ENCODE measurements at regions not wholly inside any gene's neighbourhood (a gene's known extent, or its start where the extent isn't known, plus 50 kb on each side); places are given as distances from the start of the nearest gene placed in this dataset.

DNA sequence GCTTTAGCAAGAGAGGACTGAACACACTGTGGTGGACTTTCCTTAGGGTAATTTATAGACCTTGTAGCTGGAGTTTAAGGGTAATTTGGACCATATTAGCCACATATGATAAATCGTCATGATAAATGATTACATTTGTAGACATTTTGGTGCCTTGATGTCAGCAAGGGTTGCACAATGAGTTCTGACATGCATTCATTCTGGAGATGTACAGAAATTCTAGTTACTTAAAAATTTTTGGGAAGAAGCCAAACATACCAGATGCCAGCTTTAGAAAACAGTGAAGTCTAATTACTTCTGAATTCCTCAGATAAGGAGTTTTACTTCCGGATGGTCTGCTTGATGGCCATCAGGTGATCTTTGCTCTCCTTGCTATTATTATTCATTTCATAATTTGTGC, 653.1 kb downstream of the TBC1D32 start:
- DNase-seq (ENCODE audit: low read depth): no peak
- no peak overlapping the region for H3K4me3 ChIP-seq (ENCODE audit: low read depth, low read length)
- TF ChIP-seq, protein P1, sequence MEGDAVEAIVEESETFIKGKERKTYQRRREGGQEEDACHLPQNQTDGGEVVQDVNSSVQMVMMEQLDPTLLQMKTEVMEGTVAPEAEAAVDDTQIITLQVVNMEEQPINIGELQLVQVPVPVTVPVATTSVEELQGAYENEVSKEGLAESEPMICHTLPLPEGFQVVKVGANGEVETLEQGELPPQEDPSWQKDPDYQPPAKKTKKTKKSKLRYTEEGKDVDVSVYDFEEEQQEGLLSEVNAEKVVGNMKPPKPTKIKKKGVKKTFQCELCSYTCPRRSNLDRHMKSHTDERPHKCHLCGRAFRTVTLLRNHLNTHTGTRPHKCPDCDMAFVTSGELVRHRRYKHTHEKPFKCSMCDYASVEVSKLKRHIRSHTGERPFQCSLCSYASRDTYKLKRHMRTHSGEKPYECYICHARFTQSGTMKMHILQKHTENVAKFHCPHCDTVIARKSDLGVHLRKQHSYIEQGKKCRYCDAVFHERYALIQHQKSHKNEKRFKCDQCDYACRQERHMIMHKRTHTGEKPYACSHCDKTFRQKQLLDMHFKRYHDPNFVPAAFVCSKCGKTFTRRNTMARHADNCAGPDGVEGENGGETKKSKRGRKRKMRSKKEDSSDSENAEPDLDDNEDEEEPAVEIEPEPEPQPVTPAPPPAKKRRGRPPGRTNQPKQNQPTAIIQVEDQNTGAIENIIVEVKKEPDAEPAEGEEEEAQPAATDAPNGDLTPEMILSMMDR (IDR thresholded peaks at IDR 0.05; ENCODE audit: control insufficient read depth, extremely low read depth, insufficient read depth): no peak

DNA sequence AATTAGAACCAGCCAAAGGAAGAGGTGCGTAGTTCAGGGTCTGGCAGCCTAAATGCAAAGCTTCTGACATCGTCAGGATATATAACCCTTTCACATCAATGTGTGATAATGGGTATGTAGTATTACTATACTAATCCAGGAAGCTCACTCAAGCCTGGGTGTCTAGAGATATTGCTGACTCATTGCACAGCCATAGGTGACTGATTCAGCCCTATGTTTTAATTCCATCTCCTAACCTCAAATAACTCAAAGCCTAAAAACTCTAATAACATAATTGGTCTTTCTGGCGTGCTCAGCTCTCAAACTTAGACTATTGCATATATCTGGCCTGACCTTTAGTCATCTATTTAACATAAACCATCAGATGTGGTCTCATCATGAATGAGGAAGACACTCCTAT, 658.4 kb downstream of the TBC1D32 start:
- no peak overlapping the region for H3K4me3 ChIP-seq (ENCODE audit: low read depth, low read length)
- DNase-seq (ENCODE audit: low read depth): no peak
- TF ChIP-seq, protein P1 (IDR thresholded peaks at IDR 0.05; ENCODE audit: control insufficient read depth, extremely low read depth, insufficient read depth): no peak

DNA sequence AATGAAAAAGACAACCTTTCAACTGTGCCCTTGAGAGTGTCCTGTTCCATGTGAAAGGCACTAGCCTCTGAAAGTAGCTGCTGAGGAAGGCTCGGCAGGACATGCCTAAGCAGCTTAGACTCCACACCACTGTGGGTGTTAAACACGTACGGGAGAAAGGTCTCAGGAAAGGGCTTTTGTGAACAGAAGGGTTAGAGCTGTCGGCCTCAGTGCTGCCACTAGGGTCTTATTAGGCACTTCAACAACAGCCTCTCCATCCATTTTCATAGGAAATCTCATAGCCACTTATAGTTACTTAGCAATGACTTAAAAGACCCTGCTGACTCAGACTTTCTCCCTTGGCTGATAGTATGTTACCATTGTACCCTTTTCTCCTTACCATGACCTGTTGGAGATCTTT, 662.8 kb downstream of the TBC1D32 start:
- DNase-seq (ENCODE audit: low read depth): no peak
- TF ChIP-seq, protein P1 (IDR thresholded peaks at IDR 0.05; ENCODE audit: control insufficient read depth, extremely low read depth, insufficient read depth): no peak
- no peak overlapping the region for H3K4me3 ChIP-seq (ENCODE audit: low read depth, low read length)

DNA sequence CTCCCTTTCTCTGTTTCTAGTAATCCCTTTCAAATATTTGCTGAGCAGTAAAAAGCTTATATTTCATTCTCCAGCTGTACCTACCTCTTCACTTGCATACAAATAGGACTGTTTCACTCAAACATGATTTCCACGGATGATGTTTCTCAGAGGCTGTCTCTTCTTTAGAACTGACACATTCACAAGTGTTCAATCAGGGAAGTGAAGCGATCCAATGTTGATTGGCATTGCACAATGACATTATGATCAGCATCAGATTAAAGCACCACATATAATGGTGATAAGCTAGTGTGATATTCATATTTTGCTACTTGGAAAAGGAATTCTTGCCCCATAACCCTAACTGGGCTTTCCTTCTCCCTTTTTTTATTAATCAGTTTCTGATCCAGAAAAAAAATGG, 681.8 kb downstream of the TBC1D32 start:
- TF ChIP-seq, protein P1 (IDR thresholded peaks at IDR 0.05; ENCODE audit: control insufficient read depth, extremely low read depth, insufficient read depth): no peak
- DNase-seq (ENCODE audit: low read depth): no peak
- no peak overlapping the region for H3K4me3 ChIP-seq (ENCODE audit: low read depth, low read length)

DNA sequence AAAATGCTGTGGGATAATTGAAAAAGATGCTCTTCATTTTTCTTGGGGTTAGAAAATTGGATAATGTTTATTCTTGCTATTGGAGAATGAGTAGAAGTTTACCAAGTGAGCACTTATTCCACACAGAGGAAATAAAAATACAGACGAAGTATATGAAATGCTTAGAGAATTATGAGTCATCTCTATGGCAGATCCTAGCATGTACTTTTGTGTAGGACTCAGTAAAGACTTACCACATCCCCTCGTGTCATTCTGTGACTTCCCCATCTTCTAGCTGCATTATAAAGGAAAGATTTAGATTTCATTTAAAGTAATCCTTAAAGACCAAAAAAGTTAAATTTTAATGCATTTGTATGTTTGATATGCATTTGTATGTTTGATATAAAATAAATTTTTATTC, 685.6 kb downstream of the TBC1D32 start:
- TF ChIP-seq, protein P1 (IDR thresholded peaks at IDR 0.05; ENCODE audit: control insufficient read depth, extremely low read depth, insufficient read depth): no peak
- no peak for DNase-seq (ENCODE audit: low read depth)
- H3K4me3 ChIP-seq (ENCODE audit: low read depth, low read length): no peak overlapping the region

DNA sequence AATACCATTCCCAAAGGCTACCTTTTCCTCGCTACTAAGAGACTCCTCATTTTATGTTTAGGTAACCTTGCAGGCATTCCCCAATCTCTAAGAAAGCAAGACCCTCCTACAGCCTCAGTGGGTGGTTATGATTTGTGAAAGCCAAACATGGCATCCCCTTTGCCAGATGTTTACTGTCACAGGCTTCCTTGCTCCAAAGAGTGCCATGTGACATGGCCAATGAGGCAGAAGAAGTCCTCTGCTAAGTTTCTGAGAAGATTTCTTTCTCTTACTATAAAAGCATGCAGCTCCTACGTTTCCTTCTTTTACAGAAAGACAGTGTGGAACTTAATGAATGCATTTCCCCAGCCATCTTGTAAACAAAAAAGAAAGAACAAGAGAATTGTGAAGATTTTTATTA, 688.2 kb downstream of the TBC1D32 start:
- TF ChIP-seq, protein P1 (IDR thresholded peaks at IDR 0.05; ENCODE audit: control insufficient read depth, extremely low read depth, insufficient read depth): no peak
- no peak for DNase-seq (ENCODE audit: low read depth)
- H3K4me3 ChIP-seq (ENCODE audit: low read depth, low read length): no peak overlapping the region

DNA sequence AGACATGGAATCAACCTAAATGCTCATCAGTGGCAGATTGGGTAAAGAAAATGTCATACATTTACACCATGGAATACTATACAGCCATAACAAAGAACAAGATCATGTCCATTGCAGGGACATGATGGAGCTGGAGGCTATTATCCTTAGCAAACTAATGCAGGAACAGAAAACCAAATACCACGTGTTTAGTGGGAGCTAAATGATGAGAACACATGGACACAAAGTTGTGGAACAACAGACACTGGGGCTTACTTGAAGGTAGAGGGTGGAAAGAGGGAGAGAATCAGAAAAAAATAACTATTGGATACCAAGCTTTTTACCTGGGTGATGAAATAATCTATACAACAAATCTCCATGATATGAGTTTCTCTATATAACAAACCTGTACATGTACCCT, 701.3 kb downstream of the TBC1D32 start:
- DNase-seq (ENCODE audit: low read depth): no peak
- TF ChIP-seq, protein P1 (IDR thresholded peaks at IDR 0.05; ENCODE audit: control insufficient read depth, extremely low read depth, insufficient read depth): no peak

More for the DNA sequence above, 701.3 kb downstream of the TBC1D32 start:
- no peak overlapping the region for H3K4me3 ChIP-seq (ENCODE audit: low read depth, low read length)

Measured in LNCaP clone FGC (cell line).